Lower lobe of right lung (tissue), 2 donors: ENCODE measurements at regions not wholly inside any gene's neighbourhood (a gene's known extent, or its start where the extent isn't known, plus 50 kb on each side); places are given as distances from the start of the nearest gene placed in this dataset.

ENCODE experiments used
- ATAC-seq, 2 donors: fragments of 200-7000 bp; cut with Tn5 transposase; one replicate each; pipeline ENCODE4 v1.9.1; 2020 to 2022; ENCODE audit warnings: mild to moderate bottlenecking in 2 of 2, moderate library complexity in 2 of 2
- DNase-seq: peaks from one replicate; pipeline ENCODE4 v3.0.0-alpha.2; 2020
- H3K27ac ChIP-seq: fragments of 200-600 bp; one replicate; pipeline ENCODE4 v1.8.0; 2022
- H3K27me3 ChIP-seq: fragments of 200-600 bp; one replicate; pipeline ENCODE4 v1.8.0; 2022; ENCODE audit warnings: low read depth
- H3K36me3 ChIP-seq: fragments of 200-600 bp; one replicate; pipeline ENCODE4 v1.8.0; 2022; ENCODE audit warnings: mild to moderate bottlenecking
- H3K4me1 ChIP-seq: fragments of 200-600 bp; one replicate; pipeline ENCODE4 v1.8.0; 2022
- H3K4me3 ChIP-seq: fragments of 200-600 bp; one replicate; pipeline ENCODE4 v1.8.0; 2022; ENCODE audit warnings: mild to moderate bottlenecking
- H3K9me3 ChIP-seq: fragments of 200-600 bp; one replicate; pipeline ENCODE4 v1.8.0; 2022
- CTCF ChIP-seq: fragments of 200-600 bp; IDR thresholded peaks from one replicate; pipeline ENCODE4 v1.8.0; 2022; ENCODE audit warnings: antibody characterized with exemption, mild to moderate bottlenecking
- intact Hi-C: fragments of 100-400 bp; cut with DNase I; formaldehyde crosslinking; loops from one replicate; pipeline ENCODE4 v1.11.0; 2022
- donor health status: DM: no; HTN: yes; CAD: no; lungs with severe emphysema.

GRCh38 chr2:16315458-16315835, 350.2 kb downstream of the CYRIA start:
- intact Hi-C loops: no loop called here
- TF ChIP-seq CTCF: no peak
- no peaks in the 10 kb centered on the region for H3K36me3 ChIP-seq
- ATAC-seq (no peak), DNase-seq (no peak)
- H3K27me3 ChIP-seq: no peaks in the 10 kb centered on the region
- no peaks in the 10 kb centered on the region for H3K9me3 ChIP-seq
- no peak overlapping the region for H3K27ac ChIP-seq
- H3K4me1 ChIP-seq: peaks cover 10% of the 10 kb centered on the region
- H3K4me3 ChIP-seq: no peak overlapping the region

GRCh38 chr2:16314691-16315457, 350.8 kb downstream of the CYRIA start:
- no peak for ATAC-seq

DNA sequence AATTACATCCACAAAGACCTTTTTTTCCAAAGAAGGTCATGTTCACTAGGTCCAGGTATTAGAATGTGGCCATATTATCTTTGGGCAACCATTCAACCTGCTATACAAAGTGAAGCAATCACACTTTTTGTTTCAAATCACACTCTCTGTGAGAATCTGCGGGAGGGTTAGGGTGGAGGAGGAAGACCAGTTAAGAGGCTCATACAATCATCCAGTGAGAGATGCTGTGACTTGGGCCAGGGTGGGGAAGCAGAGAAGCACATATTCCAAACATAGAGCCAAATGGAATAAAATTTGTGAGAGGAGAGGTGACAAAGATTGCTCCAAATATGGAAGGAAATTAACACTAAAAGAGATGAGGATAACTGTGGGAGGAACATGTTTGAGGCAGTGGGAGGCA, 351.6 kb downstream of the CYRIA start:
- Histone ChIP-seq H3K36me3 (no peaks in the 10 kb centered on the region), H3K27ac (no peak overlapping the region), H3K4me1 (peaks cover 10% of the 10 kb centered on the region), H3K9me3 (no peaks in the 10 kb centered on the region), H3K27me3 (no peaks in the 10 kb centered on the region), H3K4me3 (no peak overlapping the region)
- DNase-seq (no peak), ATAC-seq (no peak)
- intact Hi-C loops: no loop called here
- no peak for TF ChIP-seq CTCF

More at GRCh38 chr2:16314691-16315457, 350.8 kb downstream of the CYRIA start:
- intact Hi-C loops: no loop called here
- no peak overlapping the region for H3K4me3 ChIP-seq
- DNase-seq: no peak
- peaks cover 10% of the 10 kb centered on the region for H3K4me1 ChIP-seq
- no peak overlapping the region for H3K27ac ChIP-seq
- H3K27me3 ChIP-seq: no peaks in the 10 kb centered on the region
- no peaks in the 10 kb centered on the region for H3K9me3 ChIP-seq
- TF ChIP-seq CTCF: no peak
- no peaks in the 10 kb centered on the region for H3K36me3 ChIP-seq

DNA sequence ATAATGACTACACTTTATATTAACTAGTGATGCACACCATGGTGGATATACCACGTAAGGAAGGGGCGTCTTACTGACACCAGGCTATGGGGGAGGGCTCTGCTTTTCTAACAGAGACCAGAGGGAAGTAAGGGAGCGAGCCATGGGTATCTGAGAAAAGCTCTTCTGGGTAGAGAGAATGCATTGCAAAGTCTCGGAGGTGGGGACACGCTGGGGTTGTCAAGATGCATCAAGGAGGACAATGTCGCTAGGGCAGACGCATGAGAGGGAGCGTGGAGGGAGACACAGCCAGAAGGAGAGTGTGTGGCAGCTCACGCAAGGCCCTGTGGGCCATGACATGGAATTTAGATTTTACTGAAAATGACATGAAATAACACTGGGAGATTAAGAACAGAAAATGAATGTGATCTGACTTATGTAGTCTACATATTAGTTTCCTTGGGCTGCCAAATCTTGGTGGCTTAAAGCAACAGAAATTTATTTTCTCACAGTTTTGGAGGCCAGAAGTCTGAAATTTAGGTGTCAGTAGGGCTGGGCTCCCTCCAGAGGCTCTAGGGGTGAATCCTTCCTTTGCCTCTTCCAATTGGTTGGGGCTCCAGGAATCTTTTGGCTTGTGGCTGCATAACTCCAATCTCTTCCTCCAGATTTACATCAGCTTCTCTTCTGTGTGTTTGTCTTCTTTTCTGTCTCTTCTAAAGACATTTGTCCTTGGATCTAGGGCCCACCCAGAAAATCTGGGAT, 352.2 kb downstream of the CYRIA start:
- no peaks in the 10 kb centered on the region for H3K27me3 ChIP-seq
- ATAC-seq: no peak
- no peaks in the 10 kb centered on the region for H3K9me3 ChIP-seq
- peaks cover 5% of the 10 kb centered on the region for H3K4me1 ChIP-seq
- TF ChIP-seq CTCF: no peak
- no peak overlapping the region for H3K27ac ChIP-seq
- no peaks in the 10 kb centered on the region for H3K36me3 ChIP-seq
- no peak for DNase-seq
- intact Hi-C loops: no loop called here
- H3K4me3 ChIP-seq: no peak overlapping the region

DNA sequence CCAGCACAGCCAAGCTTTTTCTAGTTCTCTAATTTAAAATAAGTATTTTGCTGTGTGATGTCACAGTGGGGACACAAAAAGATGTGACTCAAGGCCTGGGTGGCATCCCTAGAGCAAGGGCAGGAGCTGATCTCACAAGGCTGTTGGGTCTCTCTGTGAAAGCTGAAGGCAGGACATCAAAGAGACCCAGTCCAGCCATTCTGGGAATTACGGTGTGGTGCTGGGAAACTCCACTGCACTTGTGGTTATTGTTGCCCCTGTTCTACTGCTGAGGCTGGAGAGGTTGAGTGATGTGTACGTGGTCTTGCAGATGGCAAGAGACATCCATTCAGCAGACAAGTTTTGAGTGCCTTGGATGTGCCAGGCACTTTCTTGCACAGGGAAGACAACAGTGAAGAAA, 352.9 kb downstream of the CYRIA start:
- Histone ChIP-seq H3K4me3 (no peak overlapping the region), H3K36me3 (no peaks in the 10 kb centered on the region), H3K27me3 (no peaks in the 10 kb centered on the region), H3K4me1 (no peaks in the 10 kb centered on the region), H3K9me3 (no peaks in the 10 kb centered on the region), H3K27ac (no peak overlapping the region)
- TF ChIP-seq CTCF: no peak
- intact Hi-C loops: no loop called here
- DNase-seq: no peak
- ATAC-seq: no peak
